ENCODE measurements at regions not wholly inside any gene's neighbourhood (a gene's known extent, or its start where the extent isn't known, plus 50 kb on each side); places are given as distances from the start of the nearest gene placed in this dataset.

- H3K27ac ChIP-seq (ENCODE audit: low read depth in 1 of 2, low read length in 1 of 2): no peak overlapping the region
- no peak overlapping the region for H3K4me3 ChIP-seq (ENCODE audit: low read length in 2 of 2)
- no peaks in the 10 kb centered on the region for H3K36me3 ChIP-seq (ENCODE audit: control insufficient read depth in 2 of 2, insufficient read depth in 2 of 2, low read length in 1 of 2)
- no peaks in the 10 kb centered on the region for H3K9me3 ChIP-seq (ENCODE audit: control insufficient read depth in 2 of 2, insufficient read depth in 1 of 2, low read length in 1 of 2)
- DNase-seq (ENCODE audit: low read depth in 6 of 9, low spot score in 9 of 9): no peak
- no peaks in the 10 kb centered on the region for H3K27me3 ChIP-seq (ENCODE audit: control insufficient read depth in 2 of 2, insufficient read depth in 1 of 2, low read length in 1 of 2)
- no peaks in the 10 kb centered on the region for H3K4me1 ChIP-seq (ENCODE audit: control insufficient read depth in 2 of 2, insufficient read depth in 2 of 2, low read length in 2 of 2)
These were observed 118.4 kb upstream of the PTPRK start for GRCh38 chr6:128638817-128639216.

- Histone ChIP-seq H3K36me3 (ENCODE audit: control insufficient read depth in 2 of 2, insufficient read depth in 2 of 2, low read length in 1 of 2) (no peaks in the 10 kb centered on the region), H3K9me3 (ENCODE audit: control insufficient read depth in 2 of 2, insufficient read depth in 1 of 2, low read length in 1 of 2) (no peaks in the 10 kb centered on the region), H3K4me3 (ENCODE audit: low read length in 2 of 2) (no peak overlapping the region), H3K27ac (ENCODE audit: low read depth in 1 of 2, low read length in 1 of 2) (no peak overlapping the region), H3K27me3 (ENCODE audit: control insufficient read depth in 2 of 2, insufficient read depth in 1 of 2, low read length in 1 of 2) (no peaks in the 10 kb centered on the region), H3K4me1 (ENCODE audit: control insufficient read depth in 2 of 2, insufficient read depth in 2 of 2, low read length in 2 of 2) (no peaks in the 10 kb centered on the region)
- 86% methylated on average over 2 of the region's 2 CpGs for WGBS
- DNase-seq (ENCODE audit: low read depth in 6 of 9, low spot score in 9 of 9): no peak
These were observed 114.8 kb upstream of the PTPRK start for GRCh38 chr6:128635219-128635618.

- no peaks in the 10 kb centered on the region for H3K9me3 ChIP-seq (ENCODE audit: control insufficient read depth in 2 of 2, insufficient read depth in 1 of 2, low read length in 1 of 2)
- H3K27ac ChIP-seq (ENCODE audit: low read depth in 1 of 2, low read length in 1 of 2): no peak overlapping the region
- H3K4me1 ChIP-seq (ENCODE audit: control insufficient read depth in 2 of 2, insufficient read depth in 2 of 2, low read length in 2 of 2): no peaks in the 10 kb centered on the region
- no peaks in the 10 kb centered on the region for H3K27me3 ChIP-seq (ENCODE audit: control insufficient read depth in 2 of 2, insufficient read depth in 1 of 2, low read length in 1 of 2)
- WGBS: 96% methylated on average over 2 of the region's 2 CpGs
- no peak for DNase-seq (ENCODE audit: low read depth in 6 of 9, low spot score in 9 of 9)
- no peaks in the 10 kb centered on the region for H3K36me3 ChIP-seq (ENCODE audit: control insufficient read depth in 2 of 2, insufficient read depth in 2 of 2, low read length in 1 of 2)
- no peak overlapping the region for H3K4me3 ChIP-seq (ENCODE audit: low read length in 2 of 2)
These were observed 111.7 kb upstream of the PTPRK start for GRCh38 chr6:128632131-128632530.

GRCh38 chr6:128631031-128631430 lies 110.6 kb upstream of the PTPRK start:
- Histone ChIP-seq H3K9me3 (ENCODE audit: control insufficient read depth in 2 of 2, insufficient read depth in 1 of 2, low read length in 1 of 2) (no peaks in the 10 kb centered on the region), H3K27ac (ENCODE audit: low read depth in 1 of 2, low read length in 1 of 2) (no peak overlapping the region), H3K4me3 (ENCODE audit: low read length in 2 of 2) (no peak overlapping the region), H3K4me1 (ENCODE audit: control insufficient read depth in 2 of 2, insufficient read depth in 2 of 2, low read length in 2 of 2) (no peaks in the 10 kb centered on the region), H3K27me3 (ENCODE audit: control insufficient read depth in 2 of 2, insufficient read depth in 1 of 2, low read length in 1 of 2) (no peaks in the 10 kb centered on the region), H3K36me3 (ENCODE audit: control insufficient read depth in 2 of 2, insufficient read depth in 2 of 2, low read length in 1 of 2) (no peaks in the 10 kb centered on the region)
- WGBS: 93% methylated on average over 5 of the region's 5 CpGs
- DNase-seq (ENCODE audit: low read depth in 6 of 9, low spot score in 9 of 9): no peak

GRCh38 chr6:128630213-128630612 lies 109.8 kb upstream of the PTPRK start:
- Histone ChIP-seq H3K4me3 (ENCODE audit: low read length in 2 of 2) (no peak overlapping the region), H3K27me3 (ENCODE audit: control insufficient read depth in 2 of 2, insufficient read depth in 1 of 2, low read length in 1 of 2) (no peaks in the 10 kb centered on the region), H3K9me3 (ENCODE audit: control insufficient read depth in 2 of 2, insufficient read depth in 1 of 2, low read length in 1 of 2) (no peaks in the 10 kb centered on the region), H3K36me3 (ENCODE audit: control insufficient read depth in 2 of 2, insufficient read depth in 2 of 2, low read length in 1 of 2) (no peaks in the 10 kb centered on the region), H3K27ac (ENCODE audit: low read depth in 1 of 2, low read length in 1 of 2) (no peak overlapping the region), H3K4me1 (ENCODE audit: control insufficient read depth in 2 of 2, insufficient read depth in 2 of 2, low read length in 2 of 2) (no peaks in the 10 kb centered on the region)
- DNase-seq (ENCODE audit: low read depth in 6 of 9, low spot score in 9 of 9): no peak
- 98% methylated on average over 3 of the region's 3 CpGs for WGBS

GRCh38 chr6:128617285-128617684 lies 96.9 kb upstream of the PTPRK start:
- no peaks in the 10 kb centered on the region for H3K4me1 ChIP-seq (ENCODE audit: control insufficient read depth in 2 of 2, insufficient read depth in 2 of 2, low read length in 2 of 2)
- no peaks in the 10 kb centered on the region for H3K36me3 ChIP-seq (ENCODE audit: control insufficient read depth in 2 of 2, insufficient read depth in 2 of 2, low read length in 1 of 2)
- 93% methylated on average over 1 of the region's 1 CpG for WGBS
- H3K4me3 ChIP-seq (ENCODE audit: low read length in 2 of 2): no peak overlapping the region
- no peak for DNase-seq (ENCODE audit: low read depth in 6 of 9, low spot score in 9 of 9)
- no peaks in the 10 kb centered on the region for H3K27me3 ChIP-seq (ENCODE audit: control insufficient read depth in 2 of 2, insufficient read depth in 1 of 2, low read length in 1 of 2)
- no peak overlapping the region for H3K27ac ChIP-seq (ENCODE audit: low read depth in 1 of 2, low read length in 1 of 2)
- no peaks in the 10 kb centered on the region for H3K9me3 ChIP-seq (ENCODE audit: control insufficient read depth in 2 of 2, insufficient read depth in 1 of 2, low read length in 1 of 2)

GRCh38 chr6:128616342-128616741 lies 95.9 kb upstream of the PTPRK start:
- H3K36me3 ChIP-seq (ENCODE audit: control insufficient read depth in 2 of 2, insufficient read depth in 2 of 2, low read length in 1 of 2): no peaks in the 10 kb centered on the region
- no peak overlapping the region for H3K4me3 ChIP-seq (ENCODE audit: low read length in 2 of 2)
- no peaks in the 10 kb centered on the region for H3K9me3 ChIP-seq (ENCODE audit: control insufficient read depth in 2 of 2, insufficient read depth in 1 of 2, low read length in 1 of 2)
- no peak for DNase-seq (ENCODE audit: low read depth in 6 of 9, low spot score in 9 of 9)
- no peaks in the 10 kb centered on the region for H3K4me1 ChIP-seq (ENCODE audit: control insufficient read depth in 2 of 2, insufficient read depth in 2 of 2, low read length in 2 of 2)
- no peaks in the 10 kb centered on the region for H3K27me3 ChIP-seq (ENCODE audit: control insufficient read depth in 2 of 2, insufficient read depth in 1 of 2, low read length in 1 of 2)
- H3K27ac ChIP-seq (ENCODE audit: low read depth in 1 of 2, low read length in 1 of 2): no peak overlapping the region

GRCh38 chr6:128606611-128607010 lies 86.2 kb upstream of the PTPRK start:
- no peaks in the 10 kb centered on the region for H3K36me3 ChIP-seq (ENCODE audit: control insufficient read depth in 2 of 2, insufficient read depth in 2 of 2, low read length in 1 of 2)
- H3K27ac ChIP-seq (ENCODE audit: low read depth in 1 of 2, low read length in 1 of 2): no peak overlapping the region
- no peaks in the 10 kb centered on the region for H3K4me1 ChIP-seq (ENCODE audit: control insufficient read depth in 2 of 2, insufficient read depth in 2 of 2, low read length in 2 of 2)
- 93% methylated on average over 3 of the region's 3 CpGs for WGBS
- H3K4me3 ChIP-seq (ENCODE audit: low read length in 2 of 2): no peak overlapping the region
- no peaks in the 10 kb centered on the region for H3K9me3 ChIP-seq (ENCODE audit: control insufficient read depth in 2 of 2, insufficient read depth in 1 of 2, low read length in 1 of 2)
- H3K27me3 ChIP-seq (ENCODE audit: control insufficient read depth in 2 of 2, insufficient read depth in 1 of 2, low read length in 1 of 2): no peaks in the 10 kb centered on the region
- DNase-seq (ENCODE audit: low read depth in 6 of 9, low spot score in 9 of 9): no peak

GRCh38 chr6:128605961-128606360 lies 85.6 kb upstream of the PTPRK start:
- H3K4me3 ChIP-seq (ENCODE audit: low read length in 2 of 2): no peak overlapping the region
- WGBS: 93% methylated on average over 2 of the region's 2 CpGs
- no peak for DNase-seq (ENCODE audit: low read depth in 6 of 9, low spot score in 9 of 9)
- H3K36me3 ChIP-seq (ENCODE audit: control insufficient read depth in 2 of 2, insufficient read depth in 2 of 2, low read length in 1 of 2): no peaks in the 10 kb centered on the region
- H3K27ac ChIP-seq (ENCODE audit: low read depth in 1 of 2, low read length in 1 of 2): no peak overlapping the region
- H3K27me3 ChIP-seq (ENCODE audit: control insufficient read depth in 2 of 2, insufficient read depth in 1 of 2, low read length in 1 of 2): no peaks in the 10 kb centered on the region
- peaks cover 0 to 2% of the 10 kb centered on the region in 2 donors for H3K4me1 ChIP-seq (ENCODE audit: control insufficient read depth in 2 of 2, insufficient read depth in 2 of 2, low read length in 2 of 2)
- H3K9me3 ChIP-seq (ENCODE audit: control insufficient read depth in 2 of 2, insufficient read depth in 1 of 2, low read length in 1 of 2): no peaks in the 10 kb centered on the region

GRCh38 chr6:128601060-128601459 lies 80.7 kb upstream of the PTPRK start:
- H3K9me3 ChIP-seq (ENCODE audit: control insufficient read depth in 2 of 2, insufficient read depth in 1 of 2, low read length in 1 of 2): no peaks in the 10 kb centered on the region
- peaks cover 0 to 7% of the 10 kb centered on the region in 2 donors for H3K4me1 ChIP-seq (ENCODE audit: control insufficient read depth in 2 of 2, insufficient read depth in 2 of 2, low read length in 2 of 2)
- H3K4me3 ChIP-seq (ENCODE audit: low read length in 2 of 2): no peak overlapping the region
- 90% methylated on average over 4 of the region's 4 CpGs for WGBS
- no peak for DNase-seq (ENCODE audit: low read depth in 6 of 9, low spot score in 9 of 9)
- H3K36me3 ChIP-seq (ENCODE audit: control insufficient read depth in 2 of 2, insufficient read depth in 2 of 2, low read length in 1 of 2): no peaks in the 10 kb centered on the region
- H3K27me3 ChIP-seq (ENCODE audit: control insufficient read depth in 2 of 2, insufficient read depth in 1 of 2, low read length in 1 of 2): no peaks in the 10 kb centered on the region
- H3K27ac ChIP-seq (ENCODE audit: low read depth in 1 of 2, low read length in 1 of 2): no peak overlapping the region
